ENCODE measurements at regions not wholly inside any gene's neighbourhood (a gene's known extent, or its start where the extent isn't known, plus 50 kb on each side); places are given as distances from the start of the nearest gene placed in this dataset.
"Not testable (repeated sequence)": the region's sequence is repeated elsewhere in the genome, so short reads cannot be mapped to it uniquely, and the experiment has no call there.

DNA sequence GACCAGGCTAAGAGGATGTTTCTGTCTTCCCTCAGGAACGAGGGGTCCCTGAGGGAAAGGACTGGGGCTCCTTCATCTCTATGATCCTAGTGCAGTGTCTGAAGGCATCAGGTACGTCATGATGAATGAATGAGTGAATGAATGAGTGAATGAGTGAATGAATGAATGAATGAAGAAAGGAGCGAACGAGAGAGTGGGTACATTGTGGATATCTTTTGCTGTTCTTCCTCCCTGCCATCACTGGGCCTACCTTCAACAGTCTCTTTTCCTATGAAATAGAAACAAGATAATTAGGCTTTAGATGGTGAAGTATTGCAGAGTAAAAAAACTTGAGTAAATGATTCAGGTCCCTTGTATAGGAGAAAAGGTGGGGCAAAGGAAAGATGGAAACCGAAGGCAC is 111.3 kb upstream of the CRHR1 start:
- DNase-seq, result no peak
- in situ Hi-C loops (cut with MboI; ENCODE audit: low pct_unique_long_range_greater_than_20kb, low sequenced_read_pairs), result no loop called here

- DNase-seq; in situ Hi-C loops (cut with MboI; ENCODE audit: low pct_unique_long_range_greater_than_20kb, low sequenced_read_pairs): not testable (repeated sequence)
These were observed 110.4 kb upstream of the CRHR1 start for GRCh38 chr17:45673759-45674158.

GRCh38 chr17:45675012-45675411 is 109.1 kb upstream of the CRHR1 start:
- in situ Hi-C loops (cut with MboI; ENCODE audit: low pct_unique_long_range_greater_than_20kb, low sequenced_read_pairs), result no loop called here
- no peak for DNase-seq

GRCh38 chr17:45675892-45676291 is 108.2 kb upstream of the CRHR1 start:
- in situ Hi-C loops (cut with MboI; ENCODE audit: low pct_unique_long_range_greater_than_20kb, low sequenced_read_pairs), result no loop called here
- DNase-seq, result no peak

GRCh38 chr17:45676695-45677094 is 107.4 kb upstream of the CRHR1 start:
- in situ Hi-C loops (cut with MboI; ENCODE audit: low pct_unique_long_range_greater_than_20kb, low sequenced_read_pairs), result no loop called here
- DNase-seq, result no peak

GRCh38 chr17:45677770-45678169 is 106.3 kb upstream of the CRHR1 start:
- in situ Hi-C loops (cut with MboI; ENCODE audit: low pct_unique_long_range_greater_than_20kb, low sequenced_read_pairs), result no loop called here
- no peak for DNase-seq

GRCh38 chr17:45679426-45679825 is 104.7 kb upstream of the CRHR1 start:
- in situ Hi-C loops (cut with MboI; ENCODE audit: low pct_unique_long_range_greater_than_20kb, low sequenced_read_pairs), result no loop called here
- DNase-seq, result no peak

- in situ Hi-C loops (cut with MboI; ENCODE audit: low pct_unique_long_range_greater_than_20kb, low sequenced_read_pairs), result no loop called here
These were observed 103.8 kb upstream of the CRHR1 start for GRCh38 chr17:45680360-45680759.

DNA sequence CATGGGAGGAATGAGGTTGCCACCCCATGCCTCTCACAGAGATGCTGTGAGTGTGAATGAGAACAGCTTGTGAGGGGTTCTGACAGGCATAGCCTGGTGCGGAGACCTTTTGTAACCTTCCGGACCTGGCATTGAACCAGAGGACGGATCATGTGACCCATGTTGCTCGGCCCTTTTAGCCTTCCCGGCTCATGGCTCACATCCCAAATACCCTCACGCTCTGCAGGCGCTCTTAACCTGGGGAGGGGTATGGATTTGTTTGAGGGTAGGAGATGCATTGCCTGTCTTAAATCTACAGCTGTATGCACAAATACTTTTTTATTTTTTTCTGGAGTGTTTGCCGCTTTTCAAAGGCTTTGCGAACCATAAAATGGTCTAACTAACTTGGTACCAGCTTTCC is 102.4 kb upstream of the CRHR1 start:
- DNase-seq, result no peak
- in situ Hi-C loops (cut with MboI; ENCODE audit: low pct_unique_long_range_greater_than_20kb, low sequenced_read_pairs), result no loop called here

More at GRCh38 chr17:45680360-45680759, 103.8 kb upstream of the CRHR1 start:
- DNase-seq, result no peak

GRCh38 chr17:45686250-45686649 is 97.9 kb upstream of the CRHR1 start:
- no peak for DNase-seq
- in situ Hi-C loops (cut with MboI; ENCODE audit: low pct_unique_long_range_greater_than_20kb, low sequenced_read_pairs), result no loop called here

- no peak for DNase-seq
- in situ Hi-C loops (cut with MboI; ENCODE audit: low pct_unique_long_range_greater_than_20kb, low sequenced_read_pairs), result no loop called here
These were observed 96.5 kb upstream of the CRHR1 start for GRCh38 chr17:45687594-45687993.

GRCh38 chr17:45688353-45688752 is 95.8 kb upstream of the CRHR1 start:
- in situ Hi-C loops (cut with MboI; ENCODE audit: low pct_unique_long_range_greater_than_20kb, low sequenced_read_pairs), result no loop called here
- DNase-seq, result no peak

DNA sequence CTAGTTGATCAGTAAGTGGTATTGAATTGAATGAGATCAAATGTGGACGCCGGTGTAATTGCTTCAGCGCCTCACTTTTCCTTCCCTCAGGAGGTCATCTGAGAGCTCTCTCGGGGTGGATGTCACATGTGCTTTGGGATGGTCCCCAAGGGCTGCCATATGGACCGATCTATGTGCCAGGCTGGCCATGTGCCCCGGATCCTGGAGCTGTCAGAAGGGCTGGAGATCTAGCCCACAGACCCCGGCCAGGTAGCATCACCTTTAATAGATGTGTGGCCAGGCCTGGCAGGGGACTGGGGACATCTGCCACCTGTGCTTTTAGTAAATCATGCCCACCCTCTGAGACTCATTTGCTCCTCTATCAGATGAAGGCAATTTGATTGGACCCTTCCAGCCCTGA is 95.3 kb upstream of the CRHR1 start:
- in situ Hi-C loops (cut with MboI; ENCODE audit: low pct_unique_long_range_greater_than_20kb, low sequenced_read_pairs), result no loop called here
- DNase-seq, result no peak

- DNase-seq, result no peak
- in situ Hi-C loops (cut with MboI; ENCODE audit: low pct_unique_long_range_greater_than_20kb, low sequenced_read_pairs), result no loop called here
These were observed 94.7 kb upstream of the CRHR1 start for GRCh38 chr17:45689451-45689850.

DNA sequence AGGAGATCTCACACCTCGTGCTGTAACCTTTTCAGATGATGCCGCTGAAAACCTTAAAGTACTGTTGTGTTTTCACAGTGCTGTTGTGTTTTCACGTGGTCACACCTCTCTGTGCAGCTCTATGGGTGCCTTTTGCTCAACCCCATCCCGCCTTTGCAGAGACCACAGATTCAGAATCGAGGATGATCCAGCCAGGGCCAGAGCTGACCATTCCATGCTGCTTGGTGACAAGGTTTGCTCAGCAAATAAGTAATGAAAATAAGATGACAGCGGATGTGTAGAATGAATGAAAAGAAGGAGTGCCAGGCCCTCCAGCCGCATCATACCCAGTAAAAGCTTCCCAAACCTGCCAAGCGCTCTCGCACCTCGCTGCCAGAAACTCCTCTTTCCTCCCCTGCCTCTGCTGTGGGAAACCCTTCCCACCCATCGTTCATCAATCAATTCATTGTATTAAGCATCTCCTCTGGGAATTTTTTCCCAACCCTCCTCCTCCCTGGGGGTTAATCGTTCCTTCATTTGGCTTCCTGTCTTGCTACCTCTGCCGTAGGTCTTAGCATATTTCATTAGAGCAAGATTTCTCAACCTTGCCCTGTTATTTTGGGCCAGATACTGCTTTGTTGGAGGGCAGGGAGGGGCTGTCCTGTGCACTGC is 93.4 kb upstream of the CRHR1 start:
- in situ Hi-C loops (cut with MboI; ENCODE audit: low pct_unique_long_range_greater_than_20kb, low sequenced_read_pairs), result no loop called here
- no peak for DNase-seq

- in situ Hi-C loops (cut with MboI; ENCODE audit: low pct_unique_long_range_greater_than_20kb, low sequenced_read_pairs), result no loop called here
- DNase-seq, result no peak
These were observed 91.5 kb upstream of the CRHR1 start for GRCh38 chr17:45692661-45693060.

DNA sequence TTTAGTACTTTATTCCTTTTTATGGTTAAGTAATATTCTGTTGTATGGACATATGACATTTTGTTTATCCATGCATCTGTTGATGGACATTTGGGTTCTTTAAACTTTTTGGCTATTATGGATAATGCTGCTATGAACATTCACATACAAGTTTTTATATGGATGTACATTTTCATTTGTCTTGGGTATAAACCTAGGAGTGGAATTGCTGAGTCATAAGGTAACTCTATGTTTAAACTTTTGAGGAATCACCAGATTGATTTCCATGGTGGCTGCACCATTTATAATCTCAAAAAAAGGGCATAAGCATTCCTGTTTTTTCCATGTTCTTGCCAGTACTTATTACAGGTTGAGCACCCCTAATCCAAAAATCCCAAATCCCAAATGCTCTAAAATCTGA is 90.3 kb upstream of the CRHR1 start:
- DNase-seq, result no peak
- in situ Hi-C loops (cut with MboI; ENCODE audit: low pct_unique_long_range_greater_than_20kb, low sequenced_read_pairs), result no loop called here

DNA sequence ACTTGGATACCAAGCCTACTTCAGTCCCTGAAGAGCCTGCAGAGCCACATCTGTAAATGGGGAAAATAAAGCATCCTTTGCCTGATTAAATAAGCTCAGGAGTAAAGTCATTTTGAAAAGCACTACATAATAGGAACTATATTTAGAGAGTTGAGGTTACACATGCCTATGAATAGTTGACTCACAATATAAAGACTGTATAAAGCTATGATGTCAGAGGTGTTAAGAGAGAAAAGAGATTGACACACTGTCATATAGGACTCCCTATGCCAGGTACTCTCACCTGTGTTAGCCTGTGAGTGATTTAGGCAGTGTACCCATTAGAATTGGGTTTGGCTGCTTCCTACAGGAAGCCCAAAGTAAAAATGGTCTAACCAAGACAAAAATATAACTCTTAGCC is 87.7 kb upstream of the CRHR1 start:
- no peak for DNase-seq
- in situ Hi-C loops (cut with MboI; ENCODE audit: low pct_unique_long_range_greater_than_20kb, low sequenced_read_pairs), result no loop called here

DNA sequence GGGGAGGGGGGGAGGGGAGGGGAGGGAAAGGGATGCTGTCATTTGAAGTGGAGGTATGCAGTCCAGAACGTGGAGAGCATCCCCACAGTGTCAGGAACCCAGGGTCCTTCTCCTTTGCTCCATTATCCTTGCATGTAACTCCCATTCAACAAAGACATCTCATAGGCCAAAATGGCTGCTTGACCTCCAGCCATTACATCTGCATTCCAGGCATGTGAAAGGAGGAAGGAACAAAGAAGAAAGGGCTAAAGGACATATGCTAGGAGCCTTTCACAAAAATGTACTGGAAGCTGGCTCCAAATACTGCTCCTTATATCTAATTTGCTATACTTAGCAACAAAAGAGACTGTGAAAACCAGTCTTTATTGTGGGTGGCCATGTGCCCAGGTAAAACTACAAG is 87.0 kb upstream of the CRHR1 start:
- in situ Hi-C loops (cut with MboI; ENCODE audit: low pct_unique_long_range_greater_than_20kb, low sequenced_read_pairs), result no loop called here
- DNase-seq, result no peak

GRCh38 chr17:45700171-45701090 is 83.7 kb upstream of the CRHR1 start:
- no peak for DNase-seq

More at GRCh38 chr17:45700171-45701090, 83.7 kb upstream of the CRHR1 start:
- in situ Hi-C loops (cut with MboI; ENCODE audit: low pct_unique_long_range_greater_than_20kb, low sequenced_read_pairs), result no loop called here

Measured in KBM-7 (cell line).